ENCODE measurements at regions not wholly inside any gene's neighbourhood (a gene's known extent, or its start where the extent isn't known, plus 50 kb on each side); places are given as distances from the start of the nearest gene placed in this dataset.

DNA sequence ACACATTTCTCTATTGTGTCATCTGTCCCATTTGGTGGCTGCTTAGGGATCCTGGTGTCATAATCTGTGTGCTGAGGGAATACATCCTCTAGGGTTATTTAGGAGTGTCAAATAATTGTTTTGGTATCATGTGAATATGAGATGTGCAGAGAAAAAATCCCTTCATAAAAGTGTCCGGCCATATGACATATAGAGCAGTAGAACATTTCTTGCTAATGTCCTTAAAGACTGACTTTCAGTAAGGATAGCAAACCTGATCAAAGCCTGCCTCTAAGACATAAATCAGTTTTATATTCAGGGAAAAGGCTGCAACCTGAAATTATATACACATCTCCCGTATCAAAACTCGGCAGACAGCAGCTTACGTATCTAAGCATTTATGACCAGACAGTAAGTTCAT lies 211.6 kb downstream of the ADAM29 start:
- TF ChIP-seq EZH2 (IDR thresholded peaks at IDR 0.05) (no peak), FOXP2 (optimal IDR thresholded peaks at IDR 0.05; ENCODE audit: control extremely low read depth, extremely low read length, insufficient read depth) (no peak)

Measured in SK-N-MC (cell line).